IMR-90 (cell line): ENCODE measurements at regions not wholly inside any gene's neighbourhood (a gene's known extent, or its start where the extent isn't known, plus 50 kb on each side); places are given as distances from the start of the nearest gene placed in this dataset.

ENCODE experiments used
- ATAC-seq: fragments of 200-7000 bp; cut with Tn5 transposase; 2 replicates; pipeline ENCODE4 v1.9.1; 2020; ENCODE audit warnings: low read depth, mild to moderate bottlenecking, moderate library complexity
- BruUV-seq: library from RNA; stranded (reverse); fragments of 400-500 nt; replicated peaks from 2 replicates; lab custom pipeline; 2021; lab: Mats Ljungman, UMichigan
- CTCF ChIA-PET: fragments of 300-600 bp; formaldehyde crosslinking; extraction: SDS; loops from one replicate; lab custom pipeline; 2021; ENCODE audit warnings: antibody characterized with exemption; lab: Yijun Ruan, JAX
- POLR2A ChIA-PET: fragments of 300-600 bp; sonication (Branson Sonifier 250); formaldehyde crosslinking; loops from one replicate; lab custom pipeline; 2022; ENCODE audit warnings: antibody characterized with exemption; ENCODE audit not compliant: unreplicated experiment; lab: Charles Lee
- DNase-seq: peaks from one replicate; pipeline ENCODE4 v3.0.0; 2013
- H2AFZ ChIP-seq: replicated peaks from 2 replicates; pipeline ENCODE3; 2013; ENCODE audit warnings: low read length, mild to moderate bottlenecking; ENCODE audit not compliant: poor library complexity
- H2AK5ac ChIP-seq: 2 replicates; pipeline ENCODE4 v1.6.1; 2013; ENCODE audit warnings: low read depth, low read length, inconsistent platforms
- H2AK9ac ChIP-seq: replicated peaks from 2 replicates; pipeline ENCODE3; 2013; ENCODE audit warnings: mild to moderate bottlenecking, low read depth, low read length, moderate library complexity; ENCODE audit not compliant: poor library complexity
- H2BK120ac ChIP-seq: 2 replicates; pipeline ENCODE4 v1.6.1; 2013; ENCODE audit warnings: low read depth, low read length, inconsistent platforms
- H2BK15ac ChIP-seq: 3 replicates; pipeline ENCODE4 v1.6.1; 2013; ENCODE audit warnings: low read depth, low read length, inconsistent platforms
- H2BK20ac ChIP-seq: 2 replicates; pipeline ENCODE4 v1.6.1; 2013; ENCODE audit warnings: low read depth, mild to moderate bottlenecking, inconsistent platforms, low read length, moderate library complexity
- H2BK5ac ChIP-seq: 2 replicates; pipeline ENCODE4 v1.6.1; 2013; ENCODE audit warnings: mild to moderate bottlenecking, low read depth, low read length, inconsistent platforms; ENCODE audit not compliant: poor library complexity, severe bottlenecking
- H3K14ac ChIP-seq: replicated peaks from 2 replicates; pipeline ENCODE4 v1.6.1; 2013; ENCODE audit warnings: low read depth, low read length, inconsistent platforms
- H3K18ac ChIP-seq: 2 replicates; pipeline ENCODE4 v1.6.1; 2013; ENCODE audit warnings: low read depth, low read length, control low read depth
- H3K23ac ChIP-seq: 2 replicates; pipeline ENCODE4 v1.6.1; 2013; ENCODE audit warnings: low read depth, low read length, inconsistent platforms
- H3K27ac ChIP-seq: 2 replicates; pipeline ENCODE4 v1.5.1; 2013; ENCODE audit warnings: mild to moderate bottlenecking, control low read depth, low read length; ENCODE audit not compliant: insufficient read depth
- H3K27me3 ChIP-seq: 2 replicates; pipeline ENCODE4 v1.6.1; 2013; ENCODE audit warnings: low read length; ENCODE audit not compliant: control insufficient read depth, insufficient read depth
- H3K36me3 ChIP-seq: 2 replicates; pipeline ENCODE4 v1.6.1; 2013; ENCODE audit warnings: low read length, mixed read lengths; ENCODE audit not compliant: control insufficient read depth, insufficient read depth
- H3K4ac ChIP-seq: 2 replicates; pipeline ENCODE4 v1.6.1; 2013; ENCODE audit warnings: low read depth, low read length, inconsistent platforms
- H3K4me1 ChIP-seq: 2 replicates; pipeline ENCODE4 v1.6.1; 2013; ENCODE audit warnings: low read length, mixed read lengths; ENCODE audit not compliant: control insufficient read depth, insufficient read depth
- H3K4me2 ChIP-seq: 2 replicates; pipeline ENCODE4 v1.6.1; 2013; ENCODE audit warnings: low read depth, mild to moderate bottlenecking, control low read depth, low read length, moderate library complexity
- H3K4me3 ChIP-seq: 2 replicates; pipeline ENCODE4 v1.5.1; 2013; ENCODE audit warnings: low read depth, mild to moderate bottlenecking, control low read depth, low read length, moderate library complexity; ENCODE audit not compliant: insufficient read depth
- H3K56ac ChIP-seq: 2 replicates; pipeline ENCODE4 v1.6.1; 2013; ENCODE audit warnings: low read length, inconsistent platforms; ENCODE audit not compliant: insufficient read depth; ENCODE audit errors: extremely low read depth
- H3K79me1 ChIP-seq, 2 experiments: 2 replicates each; pipeline ENCODE4 v1.6.1; 2013; ENCODE audit warnings: low read length in 2 of 2, inconsistent platforms in 1 of 2, low read depth in 1 of 2
- H3K9ac ChIP-seq: 2 replicates; pipeline ENCODE4 v1.6.1; 2013; ENCODE audit warnings: low read depth, low read length, control low read depth
- H3K9me1 ChIP-seq: 2 replicates; pipeline ENCODE4 v1.6.1; 2013; ENCODE audit warnings: low read length, inconsistent platforms; ENCODE audit not compliant: insufficient read depth
- H3K9me3 ChIP-seq: 2 replicates; pipeline ENCODE4 v1.6.1; 2013; ENCODE audit warnings: low read length; ENCODE audit not compliant: control insufficient read depth, insufficient read depth
- H4K20me1 ChIP-seq: 2 replicates; pipeline ENCODE4 v1.6.1; 2013; ENCODE audit warnings: low read length, inconsistent platforms; ENCODE audit not compliant: insufficient read depth
- H4K5ac ChIP-seq: 2 replicates; pipeline ENCODE4 v1.6.1; 2013; ENCODE audit warnings: mild to moderate bottlenecking, low read depth, low read length, control low read depth
- H4K8ac ChIP-seq, 2 experiments: 2 replicates each; pipeline ENCODE4 v1.6.1; 2013; ENCODE audit warnings: low read depth in 2 of 2, low read length in 2 of 2, control low read depth in 1 of 2, inconsistent platforms in 1 of 2
- H4K91ac ChIP-seq: 2 replicates; pipeline ENCODE4 v1.6.1; 2013; ENCODE audit warnings: low read depth, low read length, inconsistent platforms; ENCODE audit not compliant: insufficient read depth
- BHLHE40 ChIP-seq: fragments of 150-350 bp; IDR thresholded peaks from 2 replicates; pipeline ENCODE4 v1.6.1; 2016; ENCODE audit warnings: mild to moderate bottlenecking, low read depth, low read length
- CEBPB ChIP-seq: IDR thresholded peaks from 2 replicates; pipeline ENCODE4 v1.6.1; 2012; ENCODE audit warnings: low read depth, low read length, improper control_type of control experiment
- CTCF ChIP-seq: conservative IDR thresholded peaks from 2 replicates; pipeline ENCODE4 v1.5.1; 2012; ENCODE audit warnings: mild to moderate bottlenecking, low read depth, low read length, improper control_type of control experiment
- FOS ChIP-seq: fragments of 150-350 bp; IDR thresholded peaks from 2 replicates; pipeline ENCODE4 v1.6.1; 2016; ENCODE audit warnings: low read depth, low read length
- MAFK ChIP-seq: IDR thresholded peaks from 2 replicates; pipeline ENCODE4 v1.6.1; 2012; ENCODE audit warnings: low read depth, low read length, improper control_type of control experiment
- MAZ ChIP-seq: IDR thresholded peaks from 2 replicates; pipeline ENCODE4 v1.6.1; 2012; ENCODE audit warnings: low read depth, mild to moderate bottlenecking, low read length, improper control_type of control experiment, moderate library complexity, borderline replicate concordance
- MXI1 ChIP-seq: IDR thresholded peaks from 2 replicates; pipeline ENCODE4 v1.6.1; 2012; ENCODE audit warnings: low read depth, mild to moderate bottlenecking, low read length, moderate library complexity, borderline replicate concordance
- NFE2L2 ChIP-seq: fragments of 150-350 bp; IDR thresholded peaks from 2 replicates; pipeline ENCODE4 v1.6.1; 2016; ENCODE audit warnings: low read depth, mild to moderate bottlenecking, low read length
- POLR2A ChIP-seq: IDR thresholded peaks from 2 replicates; pipeline ENCODE4 v1.6.1; 2012; ENCODE audit warnings: mild to moderate bottlenecking, low read depth, low read length
- RAD21 ChIP-seq: IDR thresholded peaks from 2 replicates; pipeline ENCODE4 v1.6.1; 2012; ENCODE audit warnings: low read length, improper control_type of control experiment
- RFX5 ChIP-seq: IDR thresholded peaks from 2 replicates; pipeline ENCODE4 v1.8.0; 2012; ENCODE audit warnings: low read depth, mild to moderate bottlenecking, low read length, moderate library complexity
- SMC3 ChIP-seq: fragments of 150-350 bp; IDR thresholded peaks from 2 replicates; pipeline ENCODE4 v1.6.1; 2016; ENCODE audit warnings: low read depth, mild to moderate bottlenecking, antibody characterized with exemption, low read length, moderate library complexity
- WGBS, 2 experiments: methylation state at CpG; one replicate each; pipeline versions ENCODE4 v1.1.5 to v1.1.7; 2013; ENCODE audit warnings: missing lambda C conversion rate in 2 of 2; ENCODE audit not compliant: insufficient read length in 1 of 2; ENCODE audit errors: extremely low coverage in 2 of 2; 5-methylcytosine and 5-hydroxymethylcytosine counted together
- dilution Hi-C: fragments of 300-500 bp; cut with HindIII; formaldehyde crosslinking; loops from one replicate; pipeline ENCODE4 v1.14.3; 2018; ENCODE audit warnings: low sequenced_read_pairs; ENCODE audit not compliant: unreplicated experiment
- in situ Hi-C: fragments of 300-500 bp; cut with MboI; formaldehyde crosslinking; loops from 3 replicates; pipeline ENCODE4 v1.14.3; 2019; ENCODE audit warnings: low sequenced_read_pairs, inconsistent platforms, mixed read lengths
- intact Hi-C: fragments of 100-400 bp; cut with micrococcal nuclease; formaldehyde crosslinking; loops from 2 replicates; pipeline ENCODE4 v1.10.0; 2022

GRCh38 chr1:29975036-29975694 lies 738.8 kb downstream of the PTPRU start:
- H3K4me1 ChIP-seq = no peaks in the 10 kb centered on the region
- BruUV-seq = no TSS peak
- H3K9me3 ChIP-seq = no peaks in the 10 kb centered on the region; the same call in 1 of the 2 replicates
- in situ Hi-C loops = no loop called here
- no peak overlapping the region for H3K9ac ChIP-seq
- TF ChIP-seq MAFK (no peak), MXI1 (no peak), MAZ (no peak), CEBPB (no peak), FOS (no peak), POLR2A (no peak), BHLHE40 (no peak), RAD21 (no peak), CTCF (no peak), SMC3 (no peak), NFE2L2 (no peak), RFX5 (no peak)
- POLR2A ChIA-PET = no interaction called here
- no peak overlapping the region for H2BK120ac ChIP-seq
- CTCF ChIA-PET = no interaction called here
- H2BK15ac ChIP-seq = no peak overlapping the region
- H3K4me2 ChIP-seq = no peak overlapping the region
- H2BK5ac ChIP-seq = no peak overlapping the region
- no peaks in the 10 kb centered on the region for H4K20me1 ChIP-seq
- H3K9me1 ChIP-seq = no peaks in the 10 kb centered on the region
- H3K4me3 ChIP-seq = no peak overlapping the region
- dilution Hi-C loops = no loop called here
- peak overlapping the region; percentile 43; the same call in 1 of the 2 replicates for H2AK5ac ChIP-seq
- intact Hi-C loops = no loop called here
- no peak overlapping the region for H3K23ac ChIP-seq
- 0 out of 2 replicates have a peak, but pooled peaks have one; percentile 42 for ATAC-seq
- H4K91ac ChIP-seq = no peak overlapping the region
- no peak overlapping the region for H3K27ac ChIP-seq
- 0 out of 2 replicates have a peak overlapping the region, but pooled peaks have one; percentile 18 for H2BK20ac ChIP-seq
- no peak overlapping the region for H3K14ac ChIP-seq
- H2AK9ac ChIP-seq = no peak overlapping the region
- no peaks in the 10 kb centered on the region for H3K79me1 ChIP-seq
- no peaks in the 10 kb centered on the region for H3K27me3 ChIP-seq
- DNase-seq = peak; percentile 49
- no peak overlapping the region for H3K4ac ChIP-seq
- WGBS, 2 experiments = no CpG with 5 or more reads among the region's 7 CpGs
- no peak overlapping the region for H4K8ac ChIP-seq
- no peak overlapping the region for H4K5ac ChIP-seq
- H2AFZ ChIP-seq = peak overlapping the region; percentile 61
- H3K18ac ChIP-seq = no peak overlapping the region
- H3K56ac ChIP-seq = no peak overlapping the region
- no peaks in the 10 kb centered on the region for H3K36me3 ChIP-seq
